GM21825 (cell line): ENCODE measurements at regions not wholly inside any gene's neighbourhood (a gene's known extent, or its start where the extent isn't known, plus 50 kb on each side); places are given as distances from the start of the nearest gene placed in this dataset.
"Not testable (repeated sequence)": the region's sequence is repeated elsewhere in the genome, so short reads cannot be mapped to it uniquely, and the experiment has no call there.

ENCODE experiments used
- ATAC-seq: cut with Tn5 transposase; IDR thresholded peaks from one replicate; pipeline ENCODE4 v1.9.1; 2021; ENCODE audit warnings: mild to moderate bottlenecking, moderate library complexity; ENCODE audit not compliant: unreplicated experiment

DNA sequence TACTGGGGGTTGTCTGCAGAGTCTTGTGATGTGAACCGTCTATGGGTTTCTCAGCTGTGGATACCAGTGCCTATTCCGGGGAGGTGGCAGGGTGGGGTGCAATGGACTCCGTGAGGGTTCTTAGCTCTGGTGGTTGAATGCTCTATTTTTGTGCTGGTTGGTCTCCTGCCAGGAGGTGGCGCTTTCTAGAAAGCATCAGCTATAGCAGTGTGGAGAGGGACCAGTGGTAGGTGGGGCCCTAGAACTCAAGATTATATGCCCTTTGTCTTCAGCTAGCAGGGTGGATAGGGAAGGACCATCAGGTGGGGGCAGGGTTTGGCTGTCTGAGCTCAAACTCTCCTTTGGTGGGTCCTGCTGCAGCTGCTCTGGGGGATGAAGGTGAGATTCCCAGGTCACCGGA, 127.3 kb upstream of the PLD5 start:
- no peak for ATAC-seq

DNA sequence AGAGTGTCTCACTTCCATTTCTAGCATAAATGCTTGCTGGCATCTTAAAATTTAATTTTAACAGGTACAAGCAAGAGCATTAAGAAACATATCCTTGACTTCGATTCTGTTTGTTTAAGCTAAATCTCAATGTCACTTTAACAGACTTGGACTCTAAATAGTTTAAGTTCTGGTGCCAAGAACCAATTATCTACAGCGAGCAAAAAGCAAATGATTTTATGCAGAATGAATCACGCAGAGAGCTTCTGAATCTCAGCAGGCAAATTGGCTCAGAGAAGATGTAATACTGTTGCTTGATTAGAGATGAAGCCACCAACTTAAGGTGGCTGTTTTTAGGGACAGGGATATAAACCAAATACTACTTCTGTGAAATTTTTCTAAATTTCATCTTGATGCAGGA, 117.0 kb upstream of the PLD5 start:
- ATAC-seq: no peak

DNA sequence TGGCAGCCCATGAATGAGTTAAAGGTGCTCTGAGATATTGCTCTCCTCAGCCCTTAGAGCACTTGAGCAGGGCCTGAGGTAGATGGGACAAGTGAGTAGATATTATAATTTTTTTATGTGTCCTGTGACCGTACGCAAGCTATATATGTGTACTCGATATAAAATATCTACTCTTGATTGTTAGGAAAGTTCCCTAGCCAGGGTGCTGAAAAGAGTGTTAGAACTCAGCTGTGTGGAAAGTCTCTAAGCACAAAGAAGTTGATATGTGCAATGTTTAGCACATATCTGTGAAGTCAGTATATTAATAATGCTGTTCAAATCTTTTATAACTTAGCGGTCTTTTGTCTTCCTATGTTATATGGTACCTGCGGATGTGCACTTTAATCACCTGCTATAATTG, 114.6 kb upstream of the PLD5 start:
- ATAC-seq: no peak

DNA sequence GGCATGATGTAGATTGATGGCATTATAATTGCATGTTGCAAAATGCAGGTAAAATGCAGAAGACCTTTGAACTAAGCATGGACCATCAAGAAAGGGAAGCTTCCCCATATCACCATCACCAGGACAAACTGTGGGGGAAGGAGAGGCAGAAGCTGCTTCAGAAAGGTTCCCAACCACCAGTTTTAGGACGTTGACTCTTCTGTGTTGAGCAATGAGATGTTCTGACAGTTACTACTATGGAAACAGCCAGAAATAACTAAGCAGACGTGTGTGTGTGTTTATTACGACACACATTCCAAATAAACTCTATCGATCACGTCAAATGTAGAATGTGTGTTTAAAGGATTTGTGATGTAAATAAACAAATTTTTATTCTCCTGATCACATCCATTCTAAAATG, 110.2 kb upstream of the PLD5 start:
- ATAC-seq: no peak

DNA sequence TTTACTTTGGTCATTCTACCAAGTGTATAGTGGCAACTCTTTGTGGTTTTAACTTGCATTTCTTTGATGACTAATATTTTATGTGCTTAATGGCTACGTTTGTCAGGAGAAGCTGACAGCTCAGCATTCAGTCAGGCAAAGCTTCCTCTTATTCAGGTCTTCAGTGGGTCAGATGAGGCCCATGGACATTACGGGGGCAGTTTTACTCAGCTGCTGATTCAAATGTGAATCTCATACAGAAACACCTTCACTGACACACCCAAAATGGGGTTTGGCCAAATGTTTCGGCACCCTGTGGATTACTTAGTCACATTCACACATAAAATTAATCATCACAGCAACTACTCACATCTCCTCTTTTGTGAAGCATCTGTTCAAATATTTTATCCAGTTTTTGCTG, 104.9 kb upstream of the PLD5 start:
- ATAC-seq: no peak

DNA sequence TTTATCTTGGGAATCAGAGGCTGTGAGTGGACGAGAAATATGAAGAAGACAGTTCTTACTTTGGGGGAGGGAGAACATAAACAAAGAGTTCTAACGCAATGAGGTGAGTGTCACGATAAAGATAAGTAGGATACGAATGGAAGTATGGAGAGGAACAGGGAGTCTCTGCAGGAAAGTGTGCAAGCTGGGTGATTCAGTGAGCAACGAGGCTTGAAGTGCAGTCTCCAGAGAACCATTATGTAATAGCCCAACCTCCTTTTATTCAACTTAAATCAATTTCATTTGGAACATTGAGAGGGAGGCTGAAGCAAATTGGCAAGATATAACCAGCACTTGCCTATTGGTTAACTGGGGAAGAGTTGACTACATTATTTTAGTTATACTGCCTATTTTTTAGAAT, 99.3 kb upstream of the PLD5 start:
- ATAC-seq: no peak

DNA sequence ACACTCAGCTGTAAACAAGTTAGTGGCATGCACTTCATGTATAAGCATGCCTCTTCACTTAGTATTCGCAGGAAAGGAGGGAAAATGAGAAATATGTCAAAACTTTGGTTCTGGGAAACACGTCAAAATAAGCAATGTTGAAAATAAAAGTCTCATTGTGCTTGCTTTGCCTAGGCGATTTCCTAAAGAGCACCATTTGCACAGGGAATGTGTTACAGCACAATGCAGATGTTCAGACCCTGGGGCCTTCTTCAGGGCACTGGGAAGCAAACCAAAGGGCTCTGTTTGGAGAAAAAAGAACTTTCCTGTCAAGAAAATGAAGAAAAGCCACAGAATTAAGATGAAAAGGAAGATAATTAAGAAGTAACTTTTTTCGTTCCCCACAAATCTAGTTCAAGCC, 98.6 kb upstream of the PLD5 start:
- ATAC-seq: no peak

DNA sequence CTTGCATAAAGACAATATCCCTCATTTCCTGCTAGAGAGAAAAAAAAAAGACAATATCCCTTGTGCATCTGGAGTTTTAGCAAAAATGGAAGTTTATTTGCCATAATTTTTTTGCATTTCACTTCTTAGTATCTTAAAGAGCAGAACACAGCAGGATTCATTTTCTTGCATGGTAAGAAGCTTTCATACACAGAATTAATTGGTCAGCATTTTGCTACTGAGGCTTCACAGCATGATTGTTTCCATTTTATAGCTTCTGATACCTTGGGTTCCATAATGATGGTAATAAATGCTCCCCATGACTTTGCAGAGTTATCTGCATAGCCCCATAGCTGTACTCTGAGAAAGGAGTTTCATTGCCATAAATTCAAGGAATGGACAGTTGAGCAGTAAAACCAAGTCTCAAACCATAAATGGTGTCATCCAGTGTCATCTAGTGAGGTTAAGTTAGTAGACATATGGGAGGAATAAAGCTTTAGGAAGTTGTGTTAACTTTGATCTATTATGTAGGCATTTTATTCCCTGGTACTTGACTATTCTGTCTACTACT, 88.8 kb upstream of the PLD5 start:
- no peak for ATAC-seq

DNA sequence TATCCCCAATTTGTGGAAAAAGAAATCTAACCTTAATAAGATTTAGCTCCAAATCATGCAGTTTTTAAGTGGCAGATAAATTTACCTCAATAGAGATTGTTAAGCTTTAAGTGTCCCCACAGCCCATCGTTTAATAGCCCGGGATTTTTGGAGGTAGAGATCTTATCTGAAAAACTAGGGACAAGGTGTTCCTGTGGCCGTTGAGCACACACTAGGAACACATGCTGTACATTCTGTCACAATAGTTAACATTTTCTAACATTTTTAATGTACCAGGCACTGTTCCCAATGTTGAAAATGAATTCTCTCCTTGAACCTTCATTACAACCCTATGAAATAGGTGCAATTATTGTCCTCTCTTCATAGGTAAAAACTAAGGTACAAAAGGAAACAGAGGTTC, 85.7 kb upstream of the PLD5 start:
- no peak for ATAC-seq

DNA sequence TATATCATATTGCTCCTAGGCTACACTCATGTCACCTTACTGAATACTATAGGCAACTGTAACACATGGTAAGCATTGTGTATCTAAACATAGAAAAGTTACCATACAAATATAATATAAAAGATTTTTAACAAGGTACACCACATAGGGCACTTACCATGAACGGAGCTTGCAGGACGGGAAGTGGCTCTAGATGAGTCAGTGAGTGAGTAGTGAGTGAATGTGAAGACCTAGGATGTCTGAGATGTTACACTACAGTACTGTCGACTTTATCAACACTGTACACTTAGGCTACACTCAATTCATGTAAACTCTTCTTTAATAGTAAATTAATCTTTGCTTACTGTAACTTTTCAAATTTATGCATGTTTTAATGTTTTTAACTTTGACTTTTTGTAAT, 81.0 kb upstream of the PLD5 start:
- no peak for ATAC-seq

DNA sequence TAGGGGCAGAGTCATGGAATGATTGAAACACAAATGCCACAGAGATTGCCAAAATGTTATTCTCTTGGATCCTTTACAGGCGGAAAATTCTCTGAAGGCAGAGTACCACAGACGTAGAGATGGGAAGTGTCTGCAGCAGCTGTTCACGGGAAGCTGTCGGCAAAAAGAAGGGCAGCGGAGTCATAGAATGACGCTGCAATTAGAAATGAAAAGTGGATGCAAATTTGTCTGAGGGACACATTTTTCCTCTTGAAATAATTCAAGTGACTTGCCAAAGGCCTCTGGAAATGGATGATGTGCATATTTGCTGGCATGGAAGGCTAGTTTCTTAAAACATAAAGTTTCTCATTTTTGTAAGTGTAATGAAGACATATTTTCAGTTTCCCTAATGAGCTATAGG, 77.5 kb upstream of the PLD5 start:
- ATAC-seq: no peak

DNA sequence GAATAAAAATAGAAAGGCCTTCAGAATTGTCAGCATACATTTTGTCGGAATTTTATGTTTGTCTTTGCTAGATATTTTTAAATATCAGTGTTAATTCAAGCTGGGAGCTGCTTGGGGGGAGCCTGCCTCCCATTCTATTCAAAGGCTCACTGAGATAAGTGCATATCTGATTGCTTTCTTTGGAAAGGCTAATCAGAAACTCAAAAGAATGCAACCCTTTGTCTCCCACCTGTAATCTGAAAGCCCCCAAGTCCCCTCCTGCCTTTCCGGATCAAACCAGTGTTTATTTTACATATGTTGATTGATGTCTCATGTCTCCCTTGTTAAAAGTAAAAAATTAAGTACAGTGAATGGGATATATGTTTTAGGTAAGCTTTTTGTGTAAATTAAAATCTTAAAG, 69.3 kb upstream of the PLD5 start:
- ATAC-seq: not testable (repeated sequence)

DNA sequence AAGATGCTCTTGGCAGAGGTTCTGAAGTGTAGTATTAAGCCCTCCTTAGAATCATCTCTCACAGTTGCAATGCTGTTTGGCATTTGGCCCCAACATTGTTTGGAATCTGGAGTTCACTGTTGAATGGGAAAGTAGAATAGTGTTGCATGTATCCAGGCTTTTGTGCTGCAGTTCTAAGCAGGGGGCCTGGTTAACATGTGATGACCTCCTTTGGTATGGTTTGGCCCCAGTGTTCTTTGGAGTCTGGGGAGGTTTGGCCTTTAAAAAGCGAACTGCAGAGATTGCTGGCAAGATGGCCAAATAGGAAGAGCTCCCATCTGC, 61.8 kb upstream of the PLD5 start:
- ATAC-seq: no peak

DNA sequence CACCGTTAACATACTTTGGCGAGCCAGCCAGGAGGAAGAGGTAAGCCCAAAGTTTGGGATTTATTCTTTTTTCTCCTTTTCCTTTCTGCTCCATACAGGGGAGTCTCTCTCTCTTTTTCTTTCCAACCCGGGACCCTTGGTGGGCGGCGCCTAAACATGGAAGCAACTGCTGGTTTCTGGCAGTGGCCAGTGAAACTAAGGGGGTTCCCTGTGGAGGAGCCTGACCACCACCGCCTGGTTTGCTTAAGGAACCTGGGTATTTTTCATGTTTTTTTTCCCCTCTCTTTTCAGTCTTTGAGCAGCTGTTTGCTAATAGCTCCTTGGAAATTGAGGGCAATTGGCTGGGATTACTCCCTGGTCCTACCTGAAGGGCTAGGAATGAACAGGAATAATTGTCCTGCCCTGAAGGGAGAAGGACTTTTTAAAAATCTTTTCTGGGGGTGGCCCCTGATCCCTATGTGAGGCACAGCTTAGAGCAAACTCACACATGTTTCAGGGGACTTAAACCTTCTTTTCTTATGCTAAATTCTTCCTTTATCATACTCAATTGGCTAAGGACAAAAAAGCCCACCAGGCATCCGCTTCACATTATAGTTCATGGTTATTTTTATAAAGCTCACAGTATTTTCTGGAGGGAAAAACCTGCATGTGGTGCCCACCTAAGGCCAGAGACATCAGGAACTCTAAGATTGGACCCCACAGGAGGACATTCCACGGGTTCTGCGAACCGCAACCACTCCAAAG, 61.3 kb upstream of the PLD5 start:
- no peak for ATAC-seq

DNA sequence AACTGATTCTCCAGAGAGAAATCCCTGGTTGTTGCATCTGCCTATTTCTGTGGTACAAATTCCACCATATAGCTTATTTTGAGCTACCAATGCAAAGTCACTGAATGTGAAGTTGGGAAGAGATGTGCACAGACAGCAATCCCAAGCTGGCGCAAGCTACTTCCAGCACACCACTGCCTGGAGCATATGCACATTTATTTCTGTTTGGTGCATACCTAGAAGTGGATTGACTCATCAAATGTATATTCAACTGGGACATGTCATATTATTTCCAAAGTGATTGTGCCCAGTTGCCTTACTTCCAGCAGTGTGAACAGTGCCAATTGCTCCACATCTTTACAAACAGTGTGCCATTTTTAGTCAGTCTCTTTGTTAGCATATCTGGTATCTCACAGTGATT, 58.2 kb upstream of the PLD5 start:
- no peak for ATAC-seq

DNA sequence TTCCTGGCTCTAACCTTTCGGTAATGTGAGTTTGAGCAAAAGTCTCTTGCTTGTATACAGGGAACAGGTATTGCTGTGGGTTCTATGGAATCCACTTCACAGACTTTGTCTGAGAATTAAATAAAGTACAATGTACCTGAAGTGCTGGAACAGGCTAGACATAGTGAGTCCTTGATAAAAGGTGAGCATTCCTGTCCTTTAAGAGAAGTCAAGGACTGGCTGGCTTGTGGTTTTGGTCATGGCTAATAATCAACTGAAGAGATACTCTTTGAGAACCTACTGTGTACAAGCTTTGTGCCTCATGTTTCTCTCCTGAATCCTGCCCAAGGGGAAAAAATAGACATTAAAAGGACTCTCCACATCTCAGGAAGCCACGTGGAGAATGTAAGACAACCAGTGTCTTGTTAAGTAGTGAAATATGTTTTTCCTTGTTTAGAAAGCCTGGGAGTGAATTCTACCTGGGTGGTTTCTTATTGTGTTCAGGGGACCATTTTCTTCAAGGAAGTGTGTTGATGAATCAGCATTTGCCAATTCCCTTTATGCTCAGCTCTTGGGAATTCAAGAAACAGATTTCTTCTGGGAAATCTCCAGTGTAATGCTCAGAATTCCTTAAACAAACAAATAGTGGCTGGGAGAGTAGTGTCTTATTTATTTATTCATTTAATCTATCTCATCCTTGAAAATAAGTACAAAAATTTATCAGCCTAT, 55.2 kb upstream of the PLD5 start:
- no peak for ATAC-seq
